A549 (cell line): ENCODE measurements at regions not wholly inside any gene's neighbourhood (a gene's known extent, or its start where the extent isn't known, plus 50 kb on each side); places are given as distances from the start of the nearest gene placed in this dataset.

ENCODE experiments used
- ATAC-seq, 2 experiments: fragments of 200-7000 bp in 1 of 2; fragments of >200 bp in 1 of 2; cut with Nextera tagmentation in 1 of 2; cut with Tn5 transposase in 1 of 2; 3 replicates each; pipeline versions ENCODE4 v1.8.0 to v1.9.1; 2018 to 2020; ENCODE audit warnings: mild to moderate bottlenecking in 1 of 2, moderate library complexity in 1 of 2
- CTCF ChIA-PET: fragments of 300-600 bp; sonication (Branson Sonifier 250); formaldehyde crosslinking; extraction: SDS; loops from one replicate; lab custom pipeline; 2021; ENCODE audit warnings: antibody characterized with exemption, inconsistent platforms; lab: Yijun Ruan, JAX
- POLR2A ChIA-PET: fragments of 350-600 bp; formaldehyde crosslinking; extraction: SDS; loops from one replicate; lab custom pipeline; 2021; ENCODE audit warnings: antibody characterized with exemption, inconsistent platforms; lab: Yijun Ruan, JAX
- DNase-seq, 2 experiments: peaks; one replicate each; pipeline versions ENCODE4 v3.0.0 to v3.0.0-alpha.2; 2011 to 2016; ENCODE audit warnings: low read depth in 1 of 2, low spot score in 1 of 2
- FAIRE-seq: peaks from 2 replicates; lab custom pipeline; 2011; peaks lifted over from hg19 to GRCh38; lab: Jason Lieb, UNC
- H3K27ac ChIP-seq, 2 experiments: fragments of >200 bp; sonication (Bioruptor Twin); formaldehyde crosslinking; 3 replicates each; pipeline ENCODE4 v1.5.1; 2016 to 2017
- H3K4me1 ChIP-seq: fragments of >200 bp; sonication (Bioruptor Twin); formaldehyde crosslinking; 3 replicates; pipeline ENCODE4 v1.6.1; 2016
- H3K4me2 ChIP-seq: fragments of >200 bp; sonication (Bioruptor Twin); formaldehyde crosslinking; 3 replicates; pipeline ENCODE4 v1.6.1; 2016
- H3K4me3 ChIP-seq: fragments of >200 bp; sonication (Bioruptor Twin); formaldehyde crosslinking; 3 replicates; pipeline ENCODE4 v1.5.1; 2016
- H3K9me3 ChIP-seq: fragments of >200 bp; sonication (Bioruptor Twin); formaldehyde crosslinking; 3 replicates; pipeline ENCODE4 v1.6.1; 2016
- CBX2 ChIP-seq: fragments of 200-600 bp; sonication (generic); IDR thresholded peaks from 2 replicates; pipeline ENCODE4 v1.6.1; 2016; ENCODE audit warnings: low read depth, mild to moderate bottlenecking, borderline replicate concordance
- CBX8 ChIP-seq: fragments of 200-600 bp; sonication (generic); IDR thresholded peaks from 2 replicates; pipeline ENCODE4 v1.6.1; 2016
- CHD2 ChIP-seq: fragments of 150-350 bp; IDR thresholded peaks from 2 replicates; pipeline ENCODE4 v1.6.1; 2014; ENCODE audit warnings: low read length; ENCODE audit not compliant: partially characterized antibody
- CHD4 ChIP-seq: fragments of 200-600 bp; sonication (generic); IDR thresholded peaks from 2 replicates; pipeline ENCODE4 v1.6.1; 2016; ENCODE audit warnings: antibody characterized with exemption, mild to moderate bottlenecking, borderline replicate concordance
- FOSL2 ChIP-seq, 2 experiments: fragments of 450-650 bp in 1 of 2; fragments of >200 bp in 1 of 2; sonication (Bioruptor Twin) in 1 of 2; formaldehyde crosslinking; IDR thresholded peaks; 2 replicates each; pipeline versions ENCODE4 v1.5.0 to v1.6.1; 2016 to 2020; ENCODE audit warnings: mild to moderate bottlenecking in 1 of 2, moderate library complexity in 1 of 2
- GATA3 ChIP-seq: IDR thresholded peaks from 2 replicates; pipeline ENCODE4 v1.6.1; 2012; ENCODE audit warnings: borderline replicate concordance
- HEYL ChIP-seq: fragments of 250-450 bp; sonication (Bioruptor Pico); IDR thresholded peaks from 2 replicates; pipeline ENCODE4 v1.8.0; 2021; ENCODE audit warnings: mild to moderate bottlenecking, moderate library complexity
- HOXB13 ChIP-seq: fragments of 250-450 bp; sonication (Bioruptor Pico); IDR thresholded peaks from 2 replicates; pipeline ENCODE4 v1.5.0; 2020; ENCODE audit warnings: low read depth, mild to moderate bottlenecking, moderate library complexity
- HOXB5 ChIP-seq: fragments of 250-450 bp; sonication (Bioruptor Pico); IDR thresholded peaks from 2 replicates; pipeline ENCODE4 v1.5.0; 2020; ENCODE audit warnings: mild to moderate bottlenecking, moderate library complexity
- JUN ChIP-seq, 2 experiments: fragments of >200 bp; sonication (Bioruptor Twin); formaldehyde crosslinking; IDR thresholded peaks; 2 replicates in 1 of 2; 3 replicates in 1 of 2; pipeline ENCODE4 v1.6.1; 2016 to 2017
- RCOR1 ChIP-seq: fragments of 150-350 bp; IDR thresholded peaks from 2 replicates; pipeline ENCODE4 v1.6.1; 2014; ENCODE audit warnings: antibody characterized with exemption, low read length, low read depth
- RFX5 ChIP-seq: fragments of 450-650 bp; IDR thresholded peaks from 2 replicates; pipeline ENCODE4 v1.7.1; 2014; ENCODE audit warnings: antibody characterized with exemption, mild to moderate bottlenecking, moderate library complexity
- TFCP2L1 ChIP-seq: fragments of 250-450 bp; sonication (Bioruptor Pico); IDR thresholded peaks from 2 replicates; pipeline ENCODE4 v1.5.0; 2021; ENCODE audit warnings: mild to moderate bottlenecking
- ZSCAN20 ChIP-seq: fragments of 250-450 bp; sonication (Bioruptor Pico); IDR thresholded peaks from 2 replicates; pipeline ENCODE4 v1.8.0; 2022; ENCODE audit warnings: mild to moderate bottlenecking, moderate library complexity
- WGBS: methylation state at CpG from one replicate; pipeline ENCODE4 v1.1.6; 2017; ENCODE audit errors: missing lambda C conversion rate; 5-methylcytosine and 5-hydroxymethylcytosine counted together
- TF ChIP-seq, protein P1 (sequence below): IDR thresholded peaks from 2 replicates; pipeline ENCODE4 v1.6.1; 2012
- TF ChIP-seq, protein P2 (sequence below): fragments of 150-350 bp; IDR thresholded peaks from 2 replicates; pipeline ENCODE4 v1.6.1; 2014; ENCODE audit warnings: low read depth, mild to moderate bottlenecking, low read length

DNA sequence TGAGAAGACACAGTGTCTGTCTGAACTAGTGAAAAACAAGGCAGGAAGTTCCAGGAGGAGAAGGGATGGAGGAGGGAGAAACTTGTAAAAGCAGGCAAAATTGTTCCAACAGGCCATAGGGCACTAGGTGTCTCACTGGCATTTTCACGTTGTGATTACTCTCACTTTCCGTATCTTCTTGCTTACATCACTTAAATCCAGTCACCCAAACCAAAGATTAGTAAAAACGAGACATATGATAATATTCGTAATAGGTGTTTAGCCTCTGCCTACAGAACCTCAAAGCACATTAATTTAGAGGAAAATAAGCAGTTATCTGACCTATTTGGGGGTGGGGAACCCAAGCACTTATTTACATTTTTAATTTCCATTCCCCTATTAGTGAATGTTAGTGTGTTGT lies 78.3 kb downstream of the POU3F3 start:
- Histone ChIP-seq H3K27ac (no peak overlapping the region), H3K4me2 (no peak overlapping the region), H3K9me3 (no peaks in the 10 kb centered on the region), H3K4me3 (no peak overlapping the region), H3K4me1 (no peaks in the 10 kb centered on the region)
- FAIRE-seq (no peak), ATAC-seq (no peak), DNase-seq (no peak)
- TF ChIP-seq HOXB13 (no peak), RCOR1 (no peak)
- ChIA-PET POLR2A (no interaction called here), CTCF (no interaction called here)
- 30% methylated on average over 4 of the region's 4 CpGs for WGBS

DNA sequence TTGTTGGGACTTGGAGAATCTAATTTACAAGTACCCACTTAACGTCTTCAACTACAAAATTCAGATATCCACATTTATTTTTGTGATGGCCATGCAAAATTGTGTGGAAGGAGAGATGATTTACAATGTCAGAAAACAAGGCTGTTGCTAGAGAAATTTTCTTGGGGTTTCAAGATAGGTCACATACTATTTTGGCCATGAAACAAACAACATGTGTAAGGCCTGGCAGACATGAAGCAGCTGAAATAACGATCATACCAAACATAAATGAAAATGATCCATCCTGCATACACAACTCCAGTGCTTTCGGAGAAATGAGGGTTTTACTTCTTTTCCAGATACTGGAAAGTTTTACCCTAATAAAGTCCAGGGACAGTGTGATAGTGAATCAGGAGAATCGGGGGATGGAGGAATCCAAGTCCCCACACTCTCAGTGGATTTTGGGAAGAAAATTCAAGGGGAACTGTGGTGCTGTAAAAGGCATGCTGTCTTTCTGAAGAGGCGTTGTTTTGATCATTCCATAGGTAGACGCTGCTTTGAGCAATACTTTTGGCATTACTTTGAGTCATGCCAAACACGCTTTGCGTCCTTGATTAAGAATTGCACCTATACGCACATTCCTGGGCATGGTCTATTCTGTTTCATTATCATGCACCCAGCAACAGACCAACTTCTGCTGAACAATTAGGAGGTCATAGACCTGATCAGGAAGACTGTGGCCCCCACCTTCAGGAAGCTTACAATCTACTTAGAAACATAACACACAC lies 79.4 kb downstream of the POU3F3 start:
- Histone ChIP-seq H3K4me3 (no peak overlapping the region), H3K27ac (no peak overlapping the region)
- ATAC-seq: no peak
- FAIRE-seq: no peak
- CTCF ChIA-PET: interaction anchor here (1.8 kb wide), 1 partner anchor 11 kb away, joined by 8 read pairs; no protein-coding TSS in a partner anchor
- POLR2A ChIA-PET: no interaction called here
- TF ChIP-seq GATA3 (no peak), JUN (IDR thresholded peaks at IDR 0.05) (no peak), CBX8 (no peak), HEYL (CRISPR knock-in tag) (no peak), HOXB5 (no peak), CHD4 (no peak), CHD2 (no peak), FOSL2 (IDR thresholded peaks at IDR 0.05) (no peak), FOSL2 (CRISPR knock-in tag; IDR thresholded peaks at IDR 0.05) (no peak)
- TF ChIP-seq, protein P1, sequence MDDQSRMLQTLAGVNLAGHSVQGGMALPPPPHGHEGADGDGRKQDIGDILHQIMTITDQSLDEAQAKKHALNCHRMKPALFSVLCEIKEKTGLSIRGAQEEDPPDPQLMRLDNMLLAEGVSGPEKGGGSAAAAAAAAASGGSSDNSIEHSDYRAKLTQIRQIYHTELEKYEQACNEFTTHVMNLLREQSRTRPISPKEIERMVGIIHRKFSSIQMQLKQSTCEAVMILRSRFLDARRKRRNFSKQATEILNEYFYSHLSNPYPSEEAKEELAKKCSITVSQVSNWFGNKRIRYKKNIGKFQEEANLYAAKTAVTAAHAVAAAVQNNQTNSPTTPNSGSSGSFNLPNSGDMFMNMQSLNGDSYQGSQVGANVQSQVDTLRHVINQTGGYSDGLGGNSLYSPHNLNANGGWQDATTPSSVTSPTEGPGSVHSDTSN: no peak
- TF ChIP-seq, protein P2, sequence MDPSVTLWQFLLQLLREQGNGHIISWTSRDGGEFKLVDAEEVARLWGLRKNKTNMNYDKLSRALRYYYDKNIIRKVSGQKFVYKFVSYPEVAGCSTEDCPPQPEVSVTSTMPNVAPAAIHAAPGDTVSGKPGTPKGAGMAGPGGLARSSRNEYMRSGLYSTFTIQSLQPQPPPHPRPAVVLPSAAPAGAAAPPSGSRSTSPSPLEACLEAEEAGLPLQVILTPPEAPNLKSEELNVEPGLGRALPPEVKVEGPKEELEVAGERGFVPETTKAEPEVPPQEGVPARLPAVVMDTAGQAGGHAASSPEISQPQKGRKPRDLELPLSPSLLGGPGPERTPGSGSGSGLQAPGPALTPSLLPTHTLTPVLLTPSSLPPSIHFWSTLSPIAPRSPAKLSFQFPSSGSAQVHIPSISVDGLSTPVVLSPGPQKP: no peak
- TF ChIP-seq, all 56 proteins: peak for 0
- H3K4me1 ChIP-seq: no peaks in the 10 kb centered on the region
- no peak for DNase-seq
- H3K9me3 ChIP-seq: no peaks in the 10 kb centered on the region
- no peak overlapping the region for H3K4me2 ChIP-seq
- WGBS: 48% methylated on average over 9 of the region's 9 CpGs

DNA sequence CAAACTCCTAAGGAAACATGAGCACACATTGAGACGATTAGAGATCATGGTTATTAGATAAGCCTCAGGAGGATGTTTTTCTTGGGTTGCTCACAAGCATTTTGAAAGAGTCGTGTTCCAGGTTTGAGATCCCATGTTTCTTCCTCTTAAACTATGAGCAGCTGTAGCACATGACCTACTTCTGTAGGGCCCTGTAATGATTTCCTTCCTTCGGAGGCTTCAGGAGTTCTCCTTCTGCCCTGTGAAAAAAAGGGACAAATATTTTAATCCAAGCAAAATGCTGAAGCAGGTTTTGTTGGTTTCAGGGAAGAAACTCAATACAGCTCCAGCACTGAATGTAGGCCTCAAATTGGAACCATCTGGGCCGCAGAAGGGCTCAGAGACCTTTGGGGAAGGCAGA lies 82.6 kb downstream of the POU3F3 start:
- Histone ChIP-seq H3K4me3 (no peak overlapping the region), H3K4me2 (no peak overlapping the region), H3K4me1 (peaks cover 5% of the 10 kb centered on the region; the same call in 1 of the 3 replicates), H3K27ac (no peak overlapping the region), H3K9me3 (no peaks in the 10 kb centered on the region)
- TF ChIP-seq TFCP2L1 (CRISPR knock-in tag) (no peak), ZSCAN20 (CRISPR knock-in tag) (no peak), RFX5 (no peak)
- TF ChIP-seq, protein P1: no peak
- POLR2A ChIA-PET: no interaction called here
- CTCF ChIA-PET: no interaction called here
- 49% methylated on average over 4 of the region's 4 CpGs for WGBS
- no peak for ATAC-seq
- FAIRE-seq: no peak
- no peak for DNase-seq

- no peak for FAIRE-seq
- Histone ChIP-seq H3K4me3 (no peak overlapping the region), H3K4me2 (no peak overlapping the region), H3K4me1 (peaks cover 5% of the 10 kb centered on the region; the same call in 1 of the 3 replicates), H3K9me3 (no peaks in the 10 kb centered on the region), H3K27ac (no peak overlapping the region)
- TF ChIP-seq CHD4 (no peak), HOXB5 (no peak), CBX2 (no peak)
- WGBS: 70% methylated on average over 10 of the region's 10 CpGs
- no peak for ATAC-seq
- DNase-seq: no peak
- CTCF ChIA-PET: interaction anchor here (1.1 kb wide), 1 partner anchor 1777 kb away, joined by 4 read pairs; no protein-coding TSS in a partner anchor
- POLR2A ChIA-PET: no interaction called here
Observed at GRCh38 chr2:104938231-104938941, 84.5 kb downstream of the POU3F3 start.
